ENCODE measurements at regions not wholly inside any gene's neighbourhood (a gene's known extent, or its start where the extent isn't known, plus 50 kb on each side); places are given as distances from the start of the nearest gene placed in this dataset.
A peak's percentile ranks its signal among the peaks of the same experiment; 100 is the strongest.

DNA sequence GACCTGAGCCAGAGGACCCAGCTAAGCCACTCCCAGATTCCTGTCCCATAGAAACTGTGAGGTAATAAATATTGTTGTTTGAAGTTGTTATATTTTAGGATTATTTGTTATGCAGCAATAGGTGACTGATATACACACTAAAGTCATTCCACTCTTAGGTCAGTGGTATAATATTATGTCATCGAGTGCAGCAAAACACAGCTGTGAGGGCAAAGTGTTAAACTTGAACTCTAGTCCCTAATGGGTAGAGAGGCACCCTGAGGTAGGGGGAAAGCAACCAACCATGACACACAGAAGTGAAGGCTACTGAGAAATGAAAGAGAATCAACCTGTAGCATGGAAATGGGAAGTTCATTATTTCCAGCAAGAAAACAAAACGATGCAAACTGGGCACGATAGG is 66.6 kb downstream of the ATXN3L start:
- peaks cover 2% of the 10 kb centered on the region; the same call in 1 of the 2 replicates for H3K9me3 ChIP-seq (ENCODE audit: low read length)
- no peak overlapping the region for H2AFZ ChIP-seq (ENCODE audit: low read length)
- peak overlapping the region; percentile 28; the same call in 1 of the 2 replicates for H3K4me2 ChIP-seq (ENCODE audit: low read length)
- peak overlapping the region; percentile 93 for H3K27ac ChIP-seq (ENCODE audit: low read depth, low read length, poor library complexity, severe bottlenecking)
- H3F3A ChIP-seq (ENCODE audit: insufficient read depth, low read length), result no peaks in the 10 kb centered on the region
- no peak overlapping the region for H3K9ac ChIP-seq (ENCODE audit: low read length)
- no peaks in the 10 kb centered on the region for H3K36me3 ChIP-seq (ENCODE audit: insufficient read depth, low read length)
- peaks cover 52% of the 10 kb centered on the region for H3K4me1 ChIP-seq (ENCODE audit: insufficient read depth, low read length, severe bottlenecking)
- H3K4me3 ChIP-seq (ENCODE audit: low read depth, low read length, poor library complexity, severe bottlenecking), result no peak overlapping the region
- no peaks in the 10 kb centered on the region for H3K27me3 ChIP-seq (ENCODE audit: insufficient read depth, low read length)
- H3K79me2 ChIP-seq (ENCODE audit: insufficient read depth, low read length), result no peaks in the 10 kb centered on the region
- H3K9me2 ChIP-seq (ENCODE audit: low read depth, low read length), result no peaks in the 10 kb centered on the region
- H4K20me1 ChIP-seq (ENCODE audit: insufficient read depth, low read length), result no peaks in the 10 kb centered on the region
- TF ChIP-seq, protein P1, sequence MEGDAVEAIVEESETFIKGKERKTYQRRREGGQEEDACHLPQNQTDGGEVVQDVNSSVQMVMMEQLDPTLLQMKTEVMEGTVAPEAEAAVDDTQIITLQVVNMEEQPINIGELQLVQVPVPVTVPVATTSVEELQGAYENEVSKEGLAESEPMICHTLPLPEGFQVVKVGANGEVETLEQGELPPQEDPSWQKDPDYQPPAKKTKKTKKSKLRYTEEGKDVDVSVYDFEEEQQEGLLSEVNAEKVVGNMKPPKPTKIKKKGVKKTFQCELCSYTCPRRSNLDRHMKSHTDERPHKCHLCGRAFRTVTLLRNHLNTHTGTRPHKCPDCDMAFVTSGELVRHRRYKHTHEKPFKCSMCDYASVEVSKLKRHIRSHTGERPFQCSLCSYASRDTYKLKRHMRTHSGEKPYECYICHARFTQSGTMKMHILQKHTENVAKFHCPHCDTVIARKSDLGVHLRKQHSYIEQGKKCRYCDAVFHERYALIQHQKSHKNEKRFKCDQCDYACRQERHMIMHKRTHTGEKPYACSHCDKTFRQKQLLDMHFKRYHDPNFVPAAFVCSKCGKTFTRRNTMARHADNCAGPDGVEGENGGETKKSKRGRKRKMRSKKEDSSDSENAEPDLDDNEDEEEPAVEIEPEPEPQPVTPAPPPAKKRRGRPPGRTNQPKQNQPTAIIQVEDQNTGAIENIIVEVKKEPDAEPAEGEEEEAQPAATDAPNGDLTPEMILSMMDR (IDR thresholded peaks at IDR 0.05; ENCODE audit: low read length), result no peak
- TF ChIP-seq EZH2 (IDR thresholded peaks at IDR 0.05; ENCODE audit: borderline replicate concordance, low read length), result no peak

DNA sequence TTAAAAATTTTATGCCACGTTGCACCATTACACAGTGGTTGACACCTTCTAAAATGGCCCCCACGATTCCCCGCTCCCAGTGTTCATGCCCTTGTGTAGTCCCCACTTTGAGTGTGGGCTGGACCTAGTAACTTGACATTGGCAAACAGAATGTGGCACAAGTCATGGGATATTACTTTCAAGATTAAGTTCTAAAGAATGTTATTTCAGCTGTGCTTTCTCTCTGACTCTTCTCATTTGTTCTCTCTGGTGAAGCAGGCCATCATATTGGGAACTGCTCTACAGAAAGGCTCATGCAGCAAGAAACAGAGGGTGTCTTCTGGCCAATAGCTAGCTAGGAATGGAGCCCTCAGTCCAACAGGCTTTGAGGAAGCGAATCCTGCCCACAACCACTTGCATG is 67.1 kb downstream of the ATXN3L start:
- no peak for TF ChIP-seq EZH2 (IDR thresholded peaks at IDR 0.05; ENCODE audit: borderline replicate concordance, low read length)
- TF ChIP-seq, protein P1 (IDR thresholded peaks at IDR 0.05; ENCODE audit: low read length), result no peak
- no peak overlapping the region for H3K9ac ChIP-seq (ENCODE audit: low read length)
- H3K9me2 ChIP-seq (ENCODE audit: low read depth, low read length), result no peaks in the 10 kb centered on the region
- no peaks in the 10 kb centered on the region for H4K20me1 ChIP-seq (ENCODE audit: insufficient read depth, low read length)
- H3F3A ChIP-seq (ENCODE audit: insufficient read depth, low read length), result no peaks in the 10 kb centered on the region
- H3K4me2 ChIP-seq (ENCODE audit: low read length), result no peak overlapping the region
- H3K4me3 ChIP-seq (ENCODE audit: low read depth, low read length, poor library complexity, severe bottlenecking), result no peak overlapping the region
- H3K4me1 ChIP-seq (ENCODE audit: insufficient read depth, low read length, severe bottlenecking), result peaks cover 47% of the 10 kb centered on the region
- H3K79me2 ChIP-seq (ENCODE audit: insufficient read depth, low read length), result no peaks in the 10 kb centered on the region
- no peaks in the 10 kb centered on the region for H3K27me3 ChIP-seq (ENCODE audit: insufficient read depth, low read length)
- peak overlapping the region; percentile 93 for H3K27ac ChIP-seq (ENCODE audit: low read depth, low read length, poor library complexity, severe bottlenecking)
- H2AFZ ChIP-seq (ENCODE audit: low read length), result no peak overlapping the region
- peaks cover 2% of the 10 kb centered on the region; the same call in 1 of the 2 replicates for H3K9me3 ChIP-seq (ENCODE audit: low read length)
- H3K36me3 ChIP-seq (ENCODE audit: insufficient read depth, low read length), result no peaks in the 10 kb centered on the region

DNA sequence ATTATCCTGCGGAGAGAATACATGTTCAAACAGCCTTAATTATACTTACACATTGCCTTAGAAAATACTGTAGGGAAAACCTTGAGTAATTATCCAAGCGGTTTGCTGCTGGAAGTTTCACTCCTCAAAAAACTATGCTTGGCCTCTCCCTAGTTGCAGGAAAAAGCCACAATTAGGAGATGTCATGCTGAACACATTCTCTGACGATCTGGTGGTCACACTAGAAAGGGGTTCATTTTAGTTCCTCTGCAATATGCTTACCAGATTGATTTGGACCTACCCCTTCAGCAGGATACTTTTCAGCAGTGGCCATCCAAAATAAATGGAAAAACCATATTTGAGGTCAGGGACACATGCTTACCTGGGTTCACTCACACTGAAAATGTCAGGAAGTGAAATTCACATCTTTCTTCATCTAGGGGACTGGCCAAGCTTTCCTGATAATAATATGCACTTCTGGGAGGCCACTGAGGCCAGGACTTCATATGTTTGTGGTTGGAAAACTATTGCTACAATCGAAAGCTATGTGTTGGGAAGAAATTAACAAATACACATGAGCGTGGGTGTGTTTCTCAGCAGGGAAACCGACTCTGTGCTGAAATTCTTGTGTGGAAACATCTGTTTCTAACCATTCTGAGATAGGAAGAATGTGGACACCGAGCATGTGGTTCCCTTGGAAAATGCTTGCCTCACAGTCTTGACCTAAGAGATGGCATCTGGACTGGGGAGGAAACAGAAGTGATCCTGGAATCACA is 68.8 kb downstream of the ATXN3L start:
- no peak overlapping the region for H3K27ac ChIP-seq (ENCODE audit: low read depth, low read length, poor library complexity, severe bottlenecking)
- H2AFZ ChIP-seq (ENCODE audit: low read length), result no peak overlapping the region
- peaks cover 31% of the 10 kb centered on the region for H3K4me1 ChIP-seq (ENCODE audit: insufficient read depth, low read length, severe bottlenecking)
- no peaks in the 10 kb centered on the region for H3K9me2 ChIP-seq (ENCODE audit: low read depth, low read length)
- no peak overlapping the region for H3K9ac ChIP-seq (ENCODE audit: low read length)
- no peaks in the 10 kb centered on the region for H3K27me3 ChIP-seq (ENCODE audit: insufficient read depth, low read length)
- H3F3A ChIP-seq (ENCODE audit: insufficient read depth, low read length), result no peaks in the 10 kb centered on the region
- H3K36me3 ChIP-seq (ENCODE audit: insufficient read depth, low read length), result no peaks in the 10 kb centered on the region
- H3K79me2 ChIP-seq (ENCODE audit: insufficient read depth, low read length), result no peaks in the 10 kb centered on the region
- no peaks in the 10 kb centered on the region for H4K20me1 ChIP-seq (ENCODE audit: insufficient read depth, low read length)
- H3K9me3 ChIP-seq (ENCODE audit: low read length), result peaks cover 2% of the 10 kb centered on the region; the same call in 1 of the 2 replicates
- TF ChIP-seq EZH2 (IDR thresholded peaks at IDR 0.05; ENCODE audit: borderline replicate concordance, low read length), result no peak
- TF ChIP-seq, protein P1 (IDR thresholded peaks at IDR 0.05; ENCODE audit: low read length), result no peak
- H3K4me3 ChIP-seq (ENCODE audit: low read depth, low read length, poor library complexity, severe bottlenecking), result no peak overlapping the region
- no peak overlapping the region for H3K4me2 ChIP-seq (ENCODE audit: low read length)

All from OCI-LY1 (cell line).